Glomerular endothelial cell (primary cell): ENCODE measurements at regions not wholly inside any gene's neighbourhood (a gene's known extent, or its start where the extent isn't known, plus 50 kb on each side); places are given as distances from the start of the nearest gene placed in this dataset.

ENCODE experiments used
- DNase-seq: peaks from one replicate; pipeline ENCODE4 v3.0.0-alpha.2; 2011; ENCODE audit warnings: low read depth, low spot score; ENCODE audit errors: extremely low read depth

DNA sequence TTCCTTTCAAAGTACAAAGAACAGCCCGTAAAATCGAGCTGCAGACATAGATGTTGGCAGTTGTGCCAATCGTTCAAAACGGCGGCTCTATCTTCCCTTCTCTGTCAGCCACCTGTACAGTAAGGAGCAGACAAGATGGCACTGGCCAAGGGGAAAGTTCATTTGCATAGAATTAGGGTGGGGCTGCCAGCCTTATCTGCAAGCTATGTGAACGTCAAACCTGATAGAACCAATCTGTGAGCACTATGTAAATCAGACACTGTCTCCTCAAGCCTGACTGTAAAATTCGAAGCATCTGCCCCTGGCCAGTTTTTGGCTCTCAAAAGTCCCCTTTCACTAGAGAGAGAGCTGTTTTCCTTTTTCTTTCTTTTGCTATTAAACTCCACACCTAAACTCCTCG is 374.5 kb downstream of the EPM2A start:
- DNase-seq = no peak

DNA sequence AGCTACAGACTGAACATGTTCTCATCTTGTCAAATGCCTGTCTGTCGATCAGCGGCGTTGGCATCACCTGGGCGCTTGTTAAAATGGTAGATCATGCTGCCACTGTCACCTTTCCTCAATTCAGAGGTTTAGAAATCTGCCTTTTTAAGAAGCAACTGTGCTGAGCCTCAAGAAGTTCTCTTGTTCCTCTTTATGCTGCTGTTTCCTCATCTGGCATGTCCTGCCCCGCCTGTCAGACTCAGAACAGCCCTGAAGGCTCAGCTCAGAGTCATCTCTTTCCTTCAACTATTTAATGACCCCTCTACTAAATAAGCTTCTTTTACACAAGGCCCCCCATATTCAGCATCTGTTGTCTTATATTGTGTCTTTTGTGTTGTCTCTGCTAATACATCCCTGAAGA is 368.2 kb downstream of the EPM2A start:
- DNase-seq = no peak

DNA sequence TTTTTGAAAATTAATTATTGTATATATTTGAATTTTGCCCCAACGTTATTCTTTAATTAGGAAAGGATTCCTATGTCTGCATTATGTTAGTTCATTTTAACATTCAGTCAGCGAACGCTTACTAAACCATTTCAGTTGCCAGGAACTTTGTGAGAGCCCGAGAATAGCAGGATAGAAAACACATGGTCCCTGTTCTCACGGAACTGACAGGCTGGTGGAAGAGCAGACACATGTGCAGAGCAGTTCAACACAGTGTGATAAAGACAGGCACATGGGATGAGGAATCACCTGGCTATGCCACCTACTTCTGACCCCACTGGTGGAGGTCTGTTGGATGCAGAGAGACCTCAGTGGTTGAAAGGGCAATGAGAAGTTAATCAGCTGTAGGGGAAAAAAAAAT is 367.2 kb downstream of the EPM2A start:
- no peak for DNase-seq

DNA sequence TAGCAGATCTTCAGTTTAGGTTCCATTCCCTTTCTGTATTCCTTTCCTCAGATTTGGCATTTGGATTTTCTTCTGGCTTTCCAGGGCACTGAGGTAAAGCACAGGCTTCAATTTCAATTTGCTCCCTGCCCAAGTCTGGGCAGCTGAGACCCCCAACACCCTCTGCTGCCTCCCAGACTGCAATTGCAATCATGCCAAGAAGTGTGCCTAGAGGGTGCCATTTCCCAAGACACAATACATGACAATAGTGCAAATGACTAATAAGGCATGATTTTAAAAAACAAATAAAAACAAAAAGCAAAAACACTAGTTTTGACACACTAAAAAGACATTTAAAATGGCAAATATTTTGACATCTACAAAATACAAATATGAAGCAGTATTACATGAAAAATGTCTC is 364.8 kb downstream of the EPM2A start:
- DNase-seq = no peak

DNA sequence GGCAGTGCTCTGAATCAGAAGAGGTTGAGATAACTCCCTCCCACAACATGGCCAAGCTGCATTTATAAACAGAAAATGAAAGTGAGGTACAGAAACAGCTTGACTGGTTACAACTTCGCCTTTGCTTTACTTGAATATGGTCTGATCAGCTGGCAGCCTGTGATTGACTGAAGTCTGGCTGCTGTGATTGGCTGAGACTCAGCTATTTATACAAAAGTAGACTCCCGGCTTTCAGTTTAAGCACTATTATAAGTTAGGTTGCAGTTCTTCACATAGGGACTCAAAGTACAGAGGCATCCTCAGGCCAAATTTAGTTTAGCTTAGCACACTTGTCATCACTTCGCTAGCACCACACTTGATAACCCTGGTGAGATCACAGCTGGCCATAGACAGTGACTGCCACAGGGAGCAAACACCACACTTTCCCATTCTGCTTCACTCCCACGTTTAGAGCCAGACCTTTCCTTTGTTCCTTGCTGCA is 362.6 kb downstream of the EPM2A start:
- DNase-seq = no peak

DNA sequence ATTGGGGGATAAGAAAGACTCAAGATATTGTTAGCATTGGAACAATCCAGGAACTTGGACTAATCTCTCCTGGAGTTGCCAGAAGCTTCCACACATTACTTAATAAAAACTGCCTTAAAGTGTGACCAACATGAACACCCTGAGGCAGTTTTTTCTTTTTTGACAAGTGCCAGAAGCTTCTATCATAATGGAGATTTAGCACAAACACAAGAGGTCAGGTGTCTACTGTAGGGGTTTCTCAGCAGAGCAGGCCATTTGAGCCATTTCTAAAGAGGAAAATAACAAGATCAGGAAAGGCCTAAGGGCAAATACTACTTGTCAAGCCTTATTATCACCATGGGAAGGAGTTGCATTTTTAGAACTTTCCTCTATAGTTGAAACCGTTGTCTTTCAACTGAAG is 361.5 kb downstream of the EPM2A start:
- no peak for DNase-seq

DNA sequence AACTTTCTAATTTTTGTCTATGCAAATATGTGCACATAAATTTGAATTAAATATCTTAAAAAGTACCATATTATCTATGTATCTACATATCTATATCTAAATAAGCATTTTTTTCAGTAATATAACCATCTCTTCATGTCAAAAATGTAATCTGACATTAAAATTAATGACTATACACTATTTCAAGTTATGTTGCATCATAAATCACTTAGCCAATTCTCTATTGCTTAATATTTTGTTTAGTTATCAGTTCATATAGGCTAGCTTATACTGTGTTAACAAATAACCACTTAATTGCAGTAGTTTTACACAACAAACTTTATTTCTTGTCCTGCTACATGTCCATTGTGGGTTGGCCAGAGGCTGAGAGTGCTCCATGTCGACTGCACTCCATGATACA is 360.8 kb downstream of the EPM2A start:
- no peak for DNase-seq

DNA sequence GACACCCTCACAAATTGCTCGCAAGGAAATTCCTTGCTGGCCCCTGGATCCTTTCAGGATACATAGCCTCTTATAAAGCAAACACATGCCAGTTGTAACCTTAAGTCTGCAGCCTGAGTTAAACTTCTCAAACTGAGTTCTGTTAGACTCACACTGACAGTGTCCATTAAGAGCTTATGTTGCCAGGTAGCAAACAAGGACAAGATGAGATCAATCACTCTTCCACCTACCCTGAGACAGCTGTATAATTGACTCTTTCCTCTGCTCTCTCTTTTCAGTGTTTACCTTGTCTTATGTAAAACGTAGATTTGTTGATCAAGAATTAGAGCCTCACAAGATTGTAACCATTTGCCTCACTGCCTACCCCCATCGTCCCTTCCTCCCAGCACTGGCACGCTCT is 359.8 kb downstream of the EPM2A start:
- DNase-seq = no peak

DNA sequence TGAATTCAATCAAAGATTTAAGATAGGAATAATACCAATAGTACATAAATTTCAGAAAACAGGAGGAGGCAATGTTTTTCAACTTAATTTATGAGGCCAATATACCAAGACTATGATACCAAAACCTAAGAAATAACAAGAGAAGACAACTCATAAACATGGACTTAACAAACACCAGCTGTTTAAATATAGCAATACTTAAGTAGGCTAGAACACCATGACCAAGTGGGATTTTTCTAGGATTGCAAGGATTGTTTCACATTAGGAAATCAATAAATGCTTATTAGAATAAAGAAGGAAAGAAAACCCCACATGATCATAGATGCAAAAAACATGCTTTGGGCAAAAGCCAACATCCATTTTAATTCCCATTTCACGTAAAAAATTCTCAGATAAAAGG is 355.1 kb downstream of the EPM2A start:
- DNase-seq = no peak

DNA sequence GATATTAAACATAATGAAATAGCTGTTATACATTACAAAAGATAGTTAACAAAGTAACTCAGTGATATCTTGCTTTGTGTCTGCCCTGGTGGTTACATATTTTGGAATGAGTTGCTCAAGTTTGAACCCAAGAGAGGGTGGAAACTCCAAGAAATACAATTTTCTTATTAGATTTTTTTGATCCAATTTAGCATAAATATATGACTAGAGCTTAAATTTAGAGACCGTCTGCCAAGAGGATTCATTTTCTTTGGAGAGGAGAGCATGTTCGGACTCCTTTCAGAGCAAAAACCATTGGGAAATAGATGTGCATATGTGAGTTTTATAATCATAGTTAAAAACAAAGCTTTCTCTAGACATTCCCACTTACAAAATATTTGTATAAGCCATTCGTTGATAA is 353.4 kb downstream of the EPM2A start:
- DNase-seq = no peak

DNA sequence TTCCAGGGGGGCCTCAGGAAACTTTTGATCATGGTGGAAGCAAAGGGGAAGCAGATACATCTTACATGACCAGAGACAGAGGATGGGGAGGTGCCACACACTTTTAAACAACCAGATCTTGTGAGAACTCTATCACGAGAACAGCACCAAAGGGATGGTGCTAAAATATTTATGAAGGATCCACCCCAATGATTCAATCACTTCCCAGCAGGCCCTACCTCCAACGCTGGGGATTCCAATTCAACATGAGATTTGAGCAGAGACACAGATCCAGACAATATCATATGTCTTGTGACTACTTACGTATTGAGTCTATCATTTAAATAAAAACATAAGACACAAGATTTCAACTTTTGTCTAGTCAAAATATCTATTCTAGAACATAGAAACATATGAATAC is 351.9 kb downstream of the EPM2A start:
- no peak for DNase-seq

DNA sequence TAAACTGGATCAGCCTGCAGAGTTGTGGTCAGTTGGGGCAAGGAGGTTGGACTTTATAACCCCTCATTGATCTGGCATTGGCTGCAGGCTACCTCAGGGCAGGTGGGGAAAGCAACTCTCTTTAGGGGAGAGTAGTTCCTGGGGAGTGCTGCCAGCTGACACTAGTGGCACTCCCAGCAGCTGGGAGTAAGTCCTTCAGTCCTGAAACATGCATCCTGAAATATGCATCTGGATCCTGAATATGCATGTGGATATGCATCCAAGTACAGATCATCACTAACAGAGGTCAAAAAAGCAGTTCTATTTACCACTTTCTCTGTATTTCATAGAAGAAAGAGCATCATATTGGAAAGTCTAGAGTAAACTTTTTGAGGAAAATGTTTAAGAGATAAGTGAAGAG is 350.8 kb downstream of the EPM2A start:
- DNase-seq = no peak

DNA sequence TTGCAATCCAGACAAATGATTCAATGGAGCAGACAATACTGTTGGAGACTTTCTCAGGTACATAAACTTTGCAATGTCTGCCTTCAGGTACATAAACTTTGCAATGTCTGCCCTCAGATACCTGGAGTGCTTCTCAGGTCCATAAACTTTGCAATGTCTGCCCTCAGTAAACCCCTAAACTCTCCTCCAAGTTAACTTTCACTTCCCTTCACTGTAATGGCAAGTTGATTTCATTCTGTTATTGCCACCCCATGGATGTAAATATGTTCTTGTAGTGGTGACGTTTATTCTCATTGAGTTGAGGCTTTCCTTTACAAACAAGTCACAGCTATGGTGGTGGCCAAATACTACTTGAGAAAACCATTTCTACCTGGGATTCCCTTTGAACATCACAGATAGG is 338.8 kb downstream of the EPM2A start:
- DNase-seq = no peak

DNA sequence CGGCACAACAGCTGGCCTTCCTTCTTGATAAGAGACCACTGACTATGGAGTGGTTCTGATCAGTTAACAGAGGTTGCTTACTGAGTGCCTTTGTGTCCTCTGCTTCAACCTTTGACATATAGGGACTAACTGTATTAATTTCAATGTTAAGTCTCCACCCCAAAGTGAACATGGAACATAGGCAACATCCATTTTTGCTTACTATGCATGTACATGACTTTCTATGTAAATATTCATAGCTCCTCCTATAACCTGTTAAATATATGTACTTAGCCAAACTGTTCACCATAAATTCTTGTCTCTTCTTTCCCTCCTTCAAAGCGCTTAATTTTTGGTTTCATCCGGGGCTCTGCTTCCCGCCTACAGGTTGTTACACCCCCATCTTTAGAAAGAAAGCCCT is 334.8 kb downstream of the EPM2A start:
- DNase-seq = no peak

DNA sequence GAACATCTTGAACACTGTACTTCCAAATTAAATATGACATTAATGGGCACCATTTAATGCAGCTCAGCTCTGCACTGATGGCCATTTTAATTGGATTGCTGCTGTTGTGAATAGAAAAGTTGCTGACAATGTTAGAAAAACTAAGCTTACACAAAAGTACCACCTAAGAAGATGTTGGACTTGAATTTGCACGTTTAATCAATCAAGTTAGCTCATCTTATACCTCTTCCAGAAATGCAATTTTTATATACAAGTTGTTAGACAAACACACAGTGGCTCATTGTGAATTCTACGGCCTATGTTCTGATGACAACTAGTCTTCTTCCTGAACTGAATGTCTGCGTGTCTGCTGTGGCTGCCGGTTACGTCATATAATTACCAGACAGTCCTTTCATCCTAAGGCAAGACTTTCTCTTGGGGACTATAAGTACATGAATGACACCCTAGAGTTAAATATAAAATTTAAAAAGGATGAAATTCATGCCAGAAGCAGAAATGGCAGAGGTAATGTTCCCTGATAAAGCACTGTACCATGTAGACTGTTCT is 330.2 kb downstream of the EPM2A start:
- DNase-seq = no peak

DNA sequence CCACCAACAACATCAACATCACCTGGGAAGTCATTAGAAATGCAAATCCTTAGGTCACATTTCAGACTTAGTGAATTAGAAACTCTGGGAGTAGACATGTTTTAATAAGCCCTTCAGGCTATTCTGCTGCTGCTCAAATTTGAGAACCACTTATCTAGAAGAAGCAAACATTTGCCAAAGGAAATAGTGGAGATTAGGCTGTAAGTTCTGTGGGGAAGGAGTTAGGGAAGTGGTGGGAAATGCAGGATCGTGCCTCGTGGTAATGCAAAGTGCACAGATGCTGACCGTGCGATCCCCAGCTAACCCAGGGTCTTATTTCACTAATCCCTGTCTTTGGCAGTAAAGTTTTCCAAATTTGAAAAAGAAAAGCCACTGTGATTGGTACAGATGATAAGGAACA is 328.5 kb downstream of the EPM2A start:
- DNase-seq = no peak

DNA sequence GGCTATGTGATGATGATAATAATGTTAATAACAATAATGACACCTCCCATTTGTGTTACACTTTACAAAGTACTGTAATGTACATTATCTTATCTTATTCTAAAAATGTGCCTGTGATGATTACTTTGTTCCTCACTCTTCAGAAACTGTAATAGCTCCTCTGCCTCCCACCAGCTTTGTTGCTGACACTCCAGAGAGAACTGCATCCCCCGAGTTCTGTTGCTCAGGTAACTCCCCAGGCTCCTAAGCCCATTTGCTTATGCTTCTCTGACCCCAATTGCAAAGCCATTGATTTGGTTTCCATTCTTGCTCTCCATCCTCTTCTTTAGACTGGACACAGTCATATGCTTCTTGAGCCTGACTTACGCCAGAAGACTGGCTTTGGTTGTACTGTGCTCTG is 319.7 kb downstream of the EPM2A start:
- DNase-seq = no peak

DNA sequence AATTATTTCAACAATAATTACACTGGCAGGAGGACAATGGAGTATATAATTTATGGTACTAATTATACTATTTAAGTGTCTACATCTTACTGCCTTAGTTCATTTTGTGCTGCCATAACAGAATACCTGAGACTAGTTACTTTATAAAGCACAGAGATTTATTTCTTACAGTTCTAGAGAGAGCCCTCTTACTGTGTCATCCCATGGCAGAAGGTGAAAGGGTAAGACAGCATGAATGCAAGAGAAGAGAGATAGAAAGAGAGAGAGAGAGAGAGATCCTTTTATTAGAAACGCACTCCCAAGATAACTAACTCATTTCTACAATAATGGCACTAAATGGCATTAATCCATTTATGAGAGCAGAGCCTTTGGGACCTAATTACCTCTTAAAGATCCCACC is 314.7 kb downstream of the EPM2A start:
- DNase-seq = no peak

DNA sequence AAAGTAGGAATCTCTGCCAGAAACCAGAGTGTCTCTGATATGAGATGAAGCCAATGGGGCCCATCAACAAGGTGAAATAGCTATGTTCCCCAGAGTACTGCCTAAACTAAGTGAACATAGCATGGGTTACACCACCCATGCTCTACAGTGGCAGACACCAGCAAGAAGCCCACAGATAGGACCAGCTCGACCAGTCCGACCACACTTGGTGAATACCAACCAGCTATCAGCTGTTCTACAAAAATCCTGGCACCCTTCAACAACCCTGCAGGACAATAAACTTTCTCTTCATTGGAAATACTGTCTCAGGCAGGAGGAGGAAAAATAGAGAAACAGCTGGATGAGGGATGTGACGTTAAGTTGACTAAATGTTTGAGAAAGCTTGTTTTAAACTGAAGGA is 311.4 kb downstream of the EPM2A start:
- DNase-seq = no peak

DNA sequence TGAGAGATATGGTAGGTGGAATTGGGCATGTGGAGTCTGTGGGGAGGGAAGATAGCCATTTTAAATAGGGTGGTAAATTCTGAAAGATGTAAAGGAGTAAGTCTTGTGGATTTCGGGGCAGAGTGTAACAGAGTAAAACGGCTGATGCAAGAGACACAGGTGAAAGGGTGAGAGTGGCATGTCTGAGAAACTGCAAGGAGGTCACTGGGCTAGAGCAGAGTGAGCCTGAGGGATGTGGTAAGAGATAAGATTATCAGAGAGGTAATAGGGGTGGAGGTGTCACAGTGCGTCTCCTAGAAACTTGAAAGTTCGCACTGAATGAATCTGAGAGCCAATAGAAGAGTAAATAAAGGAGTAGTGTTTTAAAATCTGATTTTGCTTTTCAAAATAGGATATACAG is 308.1 kb downstream of the EPM2A start:
- no peak for DNase-seq

DNA sequence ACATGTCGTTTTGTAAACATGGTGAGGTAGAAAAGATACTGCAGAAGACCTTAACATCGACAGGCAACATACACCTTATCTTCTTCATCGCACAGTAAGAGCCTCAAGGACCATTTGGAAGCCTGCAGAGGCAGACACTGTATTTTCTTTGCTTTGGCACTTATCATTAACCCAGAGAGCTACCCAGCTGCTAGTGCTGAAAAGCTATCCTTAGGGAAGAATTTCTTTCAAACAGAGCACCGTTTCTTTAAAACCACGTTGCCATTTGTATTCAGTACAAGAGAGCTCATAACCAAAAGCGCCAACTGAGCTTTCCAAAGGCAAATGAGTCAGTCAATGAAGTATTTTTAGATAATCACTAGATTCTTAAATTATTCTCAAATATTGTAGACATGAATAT is 306.6 kb downstream of the EPM2A start:
- no peak for DNase-seq

DNA sequence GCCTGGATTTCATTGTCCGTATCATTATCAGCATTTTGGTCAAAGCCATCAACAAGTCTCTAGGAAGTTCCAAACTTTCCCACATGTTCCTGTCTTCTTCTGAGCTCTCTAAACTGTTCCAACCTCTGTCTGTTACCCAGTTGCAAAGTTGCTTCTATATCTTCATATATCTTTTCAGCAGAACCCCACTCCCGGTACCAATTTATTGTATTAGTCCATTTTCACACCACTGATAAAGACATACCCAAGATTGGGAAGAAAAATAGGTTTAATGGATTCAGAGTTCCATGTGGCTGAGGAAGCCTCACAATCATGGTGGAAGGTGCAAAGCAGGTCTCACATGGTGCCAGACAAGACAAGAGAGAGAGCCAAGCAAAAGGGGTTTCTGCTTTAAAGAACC is 293.2 kb downstream of the EPM2A start:
- no peak for DNase-seq

DNA sequence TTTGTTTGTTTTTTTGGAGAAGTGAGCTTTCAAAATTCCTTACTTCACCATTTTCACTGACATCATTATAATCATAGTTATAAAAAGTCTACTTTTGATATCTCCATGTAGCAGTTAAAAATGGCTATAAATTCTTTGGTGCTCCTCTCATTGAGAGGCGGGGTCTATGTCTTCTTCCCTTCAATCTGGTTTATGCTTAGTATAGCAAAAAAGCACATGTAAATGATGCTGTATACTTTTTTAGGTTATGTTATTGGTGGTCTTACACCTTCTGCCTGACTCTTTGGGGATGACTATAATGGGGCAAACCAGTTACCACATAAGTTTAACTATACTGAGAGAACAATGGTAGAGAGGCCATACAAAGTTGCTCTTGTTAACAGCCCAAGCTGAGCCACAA is 289.6 kb downstream of the EPM2A start:
- DNase-seq = no peak

DNA sequence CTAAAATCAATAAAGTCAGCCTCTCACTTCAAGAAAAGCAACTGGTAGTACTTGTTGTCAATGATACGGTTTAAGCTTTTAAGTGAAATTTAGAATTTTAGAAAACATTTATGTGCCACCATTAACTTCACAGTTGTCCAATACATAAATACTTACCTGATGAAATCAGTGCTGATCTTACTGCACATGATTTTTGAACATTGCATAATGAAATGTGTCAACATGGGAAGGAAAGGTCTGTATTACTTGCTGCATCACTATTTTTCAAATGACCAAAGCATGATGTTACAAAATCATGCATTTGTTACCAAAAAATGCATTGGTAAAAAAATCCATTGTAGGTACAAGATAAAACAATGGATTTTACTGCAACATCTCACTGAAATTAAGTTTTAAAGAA is 284.3 kb downstream of the EPM2A start:
- no peak for DNase-seq
